HEK293T (cell line): ENCODE measurements at regions not wholly inside any gene's neighbourhood (a gene's known extent, or its start where the extent isn't known, plus 50 kb on each side); places are given as distances from the start of the nearest gene placed in this dataset.

Source experiments
- CTCF ChIA-PET: fragments of 350-600 bp; formaldehyde crosslinking; extraction: SDS; loops from one replicate; lab custom pipeline; 2021; ENCODE audit warnings: antibody characterized with exemption, inconsistent platforms; lab: Yijun Ruan, JAX
- POLR2A ChIA-PET: fragments of 350-600 bp; formaldehyde crosslinking; extraction: SDS; loops from one replicate; lab custom pipeline; 2020; ENCODE audit warnings: antibody characterized with exemption, inconsistent platforms; lab: Yijun Ruan, JAX
- DNase-seq: peaks from one replicate; pipeline ENCODE4 v3.0.0; 2012; ENCODE audit warnings: mixed read lengths; ENCODE audit errors: extremely low spot score
- ARNT ChIP-seq: fragments of 450-650 bp; IDR thresholded peaks from 2 replicates; pipeline ENCODE4 v1.6.1; 2017; ENCODE audit warnings: mild to moderate bottlenecking
- BHLHE40 ChIP-seq: fragments of 450-650 bp; IDR thresholded peaks from 2 replicates; pipeline ENCODE4 v1.6.1; 2016; ENCODE audit warnings: mild to moderate bottlenecking, moderate library complexity, borderline replicate concordance
- CTBP1 ChIP-seq: fragments of 450-650 bp; IDR thresholded peaks from 2 replicates; pipeline ENCODE4 v1.6.1; 2016; ENCODE audit warnings: borderline replicate concordance
- ELF4 ChIP-seq: fragments of 450-650 bp; IDR thresholded peaks from 2 replicates; pipeline ENCODE4 v1.6.1; 2017; ENCODE audit warnings: antibody characterized with exemption
- FOXA1 ChIP-seq: fragments of 450-650 bp; IDR thresholded peaks from 2 replicates; pipeline ENCODE4 v1.6.1; 2016; ENCODE audit warnings: mild to moderate bottlenecking
- FOXK2 ChIP-seq: fragments of 450-650 bp; IDR thresholded peaks from 2 replicates; pipeline ENCODE4 v1.6.1; 2016; ENCODE audit warnings: mild to moderate bottlenecking
- FOXM1 ChIP-seq: fragments of 450-650 bp; IDR thresholded peaks from 2 replicates; pipeline ENCODE4 v1.6.1; 2017; ENCODE audit warnings: mild to moderate bottlenecking, borderline replicate concordance
- HDGF ChIP-seq: fragments of 450-650 bp; IDR thresholded peaks from 2 replicates; pipeline ENCODE4 v1.6.1; 2017; ENCODE audit warnings: antibody characterized with exemption, borderline replicate concordance
- L3MBTL2 ChIP-seq: fragments of 450-650 bp; conservative IDR thresholded peaks from 2 replicates; pipeline ENCODE4 v1.6.1; 2016; ENCODE audit warnings: mild to moderate bottlenecking
- LEF1 ChIP-seq: fragments of 450-650 bp; IDR thresholded peaks from 2 replicates; pipeline ENCODE4 v1.6.1; 2017; ENCODE audit warnings: mild to moderate bottlenecking, borderline replicate concordance
- NFRKB ChIP-seq: fragments of 450-650 bp; IDR thresholded peaks from 2 replicates; pipeline ENCODE4 v1.6.1; 2016; ENCODE audit warnings: mild to moderate bottlenecking, moderate library complexity
- SP1 ChIP-seq: fragments of 450-650 bp; IDR thresholded peaks from 2 replicates; pipeline ENCODE4 v1.6.1; 2017
- SUZ12 ChIP-seq: fragments of 450-650 bp; IDR thresholded peaks from 2 replicates; pipeline ENCODE4 v1.6.1; 2016; ENCODE audit warnings: mild to moderate bottlenecking
- TARDBP ChIP-seq: fragments of 450-650 bp; IDR thresholded peaks from 2 replicates; pipeline ENCODE4 v1.6.1; 2016
- ZNF384 ChIP-seq: fragments of 450-650 bp; IDR thresholded peaks from 2 replicates; pipeline ENCODE4 v1.6.1; 2016
- TF ChIP-seq, protein P1 (sequence below): fragments of 450-650 bp; IDR thresholded peaks from 2 replicates; pipeline ENCODE4 v1.6.1; 2016

DNA sequence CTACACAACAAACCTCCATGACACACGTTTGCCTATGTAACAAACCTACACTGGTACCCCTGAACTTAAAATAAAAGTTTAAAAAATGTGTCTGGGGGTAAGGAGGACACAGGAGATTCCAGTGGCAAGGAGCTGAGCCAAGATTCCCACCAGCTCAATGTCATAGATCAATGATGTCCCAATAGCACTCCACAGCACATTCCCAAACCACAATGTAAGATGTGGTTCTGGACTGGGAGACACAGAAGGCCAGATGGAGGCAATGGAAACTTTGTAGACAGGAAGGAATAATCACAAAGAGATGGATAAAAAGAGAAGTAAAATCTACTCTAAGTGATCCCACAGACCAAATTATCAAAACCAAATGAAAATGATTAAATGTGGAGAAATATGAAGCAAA, 312.4 kb upstream of the SOX11 start:
- ChIA-PET POLR2A (no interaction called here), CTCF (no interaction called here)
- TF ChIP-seq SP1 (no peak), ARNT (no peak), FOXM1 (no peak), FOXA1 (no peak), BHLHE40 (no peak), L3MBTL2 (no peak), LEF1 (no peak), ZNF384 (no peak), FOXK2 (no peak), NFRKB (no peak), SUZ12 (no peak), TARDBP (no peak), ELF4 (no peak), HDGF (no peak)
- TF ChIP-seq, protein P1, sequence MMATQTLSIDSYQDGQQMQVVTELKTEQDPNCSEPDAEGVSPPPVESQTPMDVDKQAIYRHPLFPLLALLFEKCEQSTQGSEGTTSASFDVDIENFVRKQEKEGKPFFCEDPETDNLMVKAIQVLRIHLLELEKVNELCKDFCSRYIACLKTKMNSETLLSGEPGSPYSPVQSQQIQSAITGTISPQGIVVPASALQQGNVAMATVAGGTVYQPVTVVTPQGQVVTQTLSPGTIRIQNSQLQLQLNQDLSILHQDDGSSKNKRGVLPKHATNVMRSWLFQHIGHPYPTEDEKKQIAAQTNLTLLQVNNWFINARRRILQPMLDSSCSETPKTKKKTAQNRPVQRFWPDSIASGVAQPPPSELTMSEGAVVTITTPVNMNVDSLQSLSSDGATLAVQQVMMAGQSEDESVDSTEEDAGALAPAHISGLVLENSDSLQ: no peak
- DNase-seq: no peak

DNA sequence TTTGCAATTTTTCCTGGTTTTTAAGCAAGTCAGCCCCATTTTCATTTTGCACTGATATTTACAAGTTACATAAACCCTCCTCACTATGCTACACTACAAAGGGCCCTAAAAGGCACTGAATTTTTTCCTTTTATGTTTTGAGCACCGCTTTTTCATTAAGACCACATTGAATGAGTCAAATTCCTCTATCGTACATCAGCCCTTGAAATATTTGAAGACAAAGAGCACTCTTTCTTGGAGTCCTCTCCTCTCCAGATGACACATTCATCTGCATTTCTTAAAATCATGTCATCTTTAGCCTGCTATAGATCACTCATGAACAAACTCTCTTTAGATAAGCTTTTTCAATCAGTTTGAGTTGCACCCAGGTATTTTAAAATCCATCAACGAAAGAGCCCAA, 306.6 kb upstream of the SOX11 start:
- no peak for TF ChIP-seq SP1
- no peak for TF ChIP-seq FOXK2
- TF ChIP-seq, protein P1: no peak
- ChIA-PET POLR2A (no interaction called here), CTCF (no interaction called here)
- DNase-seq: no peak

DNA sequence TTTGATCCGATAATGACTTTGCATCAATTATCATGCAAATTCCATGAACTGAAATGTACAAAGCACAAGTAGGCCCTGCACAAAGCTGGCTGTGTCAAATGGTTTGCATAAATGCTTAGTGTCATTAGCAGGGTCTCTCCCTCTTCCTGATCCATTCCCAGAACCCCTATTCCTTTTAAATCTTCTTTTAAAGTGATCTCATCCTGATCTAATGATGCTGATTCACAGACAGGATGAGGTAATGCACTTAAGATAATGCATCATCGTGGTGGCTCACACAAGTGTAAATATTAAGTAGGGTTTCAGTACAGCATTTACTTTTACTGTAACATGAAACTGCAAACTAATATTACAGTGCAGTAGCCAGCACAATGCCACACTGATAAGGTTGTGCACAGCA, 304.8 kb upstream of the SOX11 start:
- TF ChIP-seq HDGF: no peak
- TF ChIP-seq ARNT: no peak
- TF ChIP-seq FOXA1: no peak
- TF ChIP-seq LEF1: no peak
- no peak for TF ChIP-seq CTBP1
- TF ChIP-seq NFRKB: no peak
- TF ChIP-seq L3MBTL2: no peak
- no peak for TF ChIP-seq SP1
- TF ChIP-seq FOXM1: no peak
- no peak for TF ChIP-seq SUZ12
- TF ChIP-seq ELF4: no peak
- no peak for TF ChIP-seq BHLHE40
- TF ChIP-seq, protein P1: no peak
- TF ChIP-seq FOXK2: no peak
- no peak for TF ChIP-seq ZNF384
- TF ChIP-seq TARDBP: no peak
- DNase-seq: no peak
- CTCF ChIA-PET: no interaction called here
- POLR2A ChIA-PET: no interaction called here

DNA sequence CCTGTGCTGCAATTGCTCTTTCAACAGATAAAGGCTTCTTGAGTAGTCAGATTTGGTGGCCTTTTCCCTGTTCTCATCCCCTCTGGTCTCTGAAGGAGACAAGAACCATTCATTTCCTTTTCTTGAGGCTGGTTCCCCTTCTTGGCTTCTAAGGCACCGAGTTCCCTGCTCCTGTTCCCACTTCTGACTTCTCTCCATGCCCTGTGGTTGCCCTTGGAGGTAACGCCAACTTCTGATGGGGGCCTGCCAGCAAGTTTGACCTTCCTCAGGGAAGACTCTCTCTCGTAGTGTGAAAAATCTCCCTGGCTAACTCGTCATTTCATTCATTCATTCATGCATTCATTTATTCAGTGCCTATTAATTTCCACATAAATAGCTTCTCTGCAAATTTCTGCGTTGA, 302.4 kb upstream of the SOX11 start:
- POLR2A ChIA-PET: no interaction called here
- no peak for TF ChIP-seq TARDBP
- TF ChIP-seq L3MBTL2: no peak
- no peak for TF ChIP-seq SUZ12
- TF ChIP-seq, protein P1: no peak
- TF ChIP-seq ELF4: no peak
- TF ChIP-seq FOXK2: no peak
- TF ChIP-seq FOXM1: no peak
- no peak for TF ChIP-seq LEF1
- no peak for TF ChIP-seq FOXA1
- TF ChIP-seq BHLHE40: no peak
- TF ChIP-seq CTBP1: no peak
- no peak for DNase-seq
- CTCF ChIA-PET: no interaction called here

DNA sequence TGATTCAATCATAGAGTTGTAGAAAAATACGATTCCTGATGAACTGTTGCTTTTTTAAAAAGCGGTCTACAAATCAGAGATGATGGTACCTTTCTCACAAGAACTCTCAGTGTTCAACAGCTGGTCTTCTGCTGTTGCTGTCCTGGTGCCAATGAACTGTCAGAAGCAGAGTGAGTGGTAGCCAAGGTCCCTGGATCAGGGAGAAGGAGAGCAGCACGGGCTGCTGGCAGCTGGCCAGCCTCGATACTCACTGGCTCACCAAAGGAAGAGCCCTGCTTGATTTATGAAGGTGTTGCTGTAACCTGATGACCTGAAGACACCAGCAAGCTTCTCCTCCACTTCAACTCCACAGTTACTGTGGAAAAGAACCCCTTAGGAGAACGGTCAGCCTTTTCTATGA, 300.8 kb upstream of the SOX11 start:
- no peak for DNase-seq
- TF ChIP-seq, protein P1: no peak
- TF ChIP-seq SUZ12 (no peak), ARNT (no peak)
- CTCF ChIA-PET: no interaction called here
- POLR2A ChIA-PET: no interaction called here

DNA sequence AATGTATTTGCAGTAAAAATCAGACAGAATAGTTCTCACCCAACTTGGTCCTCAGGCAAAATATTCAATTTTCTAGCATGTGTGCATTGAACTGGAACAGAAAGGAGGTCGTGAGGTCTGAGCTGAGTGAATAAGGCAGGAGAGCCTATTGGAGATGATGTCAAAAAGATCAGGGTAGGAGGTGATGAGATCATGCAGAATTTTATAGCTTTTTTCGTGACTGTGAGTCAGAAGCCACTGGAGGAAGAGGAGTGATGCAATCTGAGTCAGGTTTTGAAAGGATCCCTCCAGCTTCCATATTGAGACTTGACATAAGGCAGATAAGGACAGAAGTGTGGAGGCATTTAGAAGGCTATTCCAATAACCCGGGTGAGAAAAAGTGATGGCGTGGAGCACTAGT, 299.5 kb upstream of the SOX11 start:
- TF ChIP-seq FOXK2 (no peak), LEF1 (no peak), SP1 (no peak), ZNF384 (no peak), ELF4 (no peak), L3MBTL2 (no peak), CTBP1 (no peak), NFRKB (no peak), TARDBP (no peak)
- TF ChIP-seq, protein P1: no peak
- DNase-seq: no peak
- ChIA-PET CTCF (no interaction called here), POLR2A (no interaction called here)
